T-helper 1 cell (primary cell): ENCODE measurements at regions not wholly inside any gene's neighbourhood (a gene's known extent, or its start where the extent isn't known, plus 50 kb on each side); places are given as distances from the start of the nearest gene placed in this dataset.
"Not testable (repeated sequence)": the region's sequence is repeated elsewhere in the genome, so short reads cannot be mapped to it uniquely, and the experiment has no call there.

ENCODE experiments used
- DNase-seq, 5 donors: peaks; one replicate each; pipeline ENCODE4 v3.0.0-alpha.2; 2012 to 2020

- DNase-seq, result no peak
Measured at GRCh38 chr2:59770651-59771050, 782.8 kb downstream of the BCL11A start.

- no peak for DNase-seq
Measured at GRCh38 chr2:59761966-59762365, 791.5 kb downstream of the BCL11A start.

- no peak for DNase-seq
Measured at GRCh38 chr2:59756150-59756549, 797.3 kb downstream of the BCL11A start.

GRCh38 chr2:59754011-59754735 lies 799.3 kb downstream of the BCL11A start:
- no peak for DNase-seq

- DNase-seq, result no peak
Measured at GRCh38 chr2:59752512-59752911, 800.9 kb downstream of the BCL11A start.

- no peak for DNase-seq
Measured at GRCh38 chr2:59752071-59752470, 801.4 kb downstream of the BCL11A start.

- DNase-seq, result not testable (repeated sequence)
Measured at GRCh38 chr2:59751214-59751613, 802.2 kb downstream of the BCL11A start.

- no peak for DNase-seq
Measured at GRCh38 chr2:59746291-59746690, 807.2 kb downstream of the BCL11A start.

- no peak for DNase-seq
Measured at GRCh38 chr2:59745085-59745484, 808.4 kb downstream of the BCL11A start.

GRCh38 chr2:59744436-59744835 lies 809.0 kb downstream of the BCL11A start:
- no peak for DNase-seq

- DNase-seq, result no peak
Measured at GRCh38 chr2:59741840-59742239, 811.6 kb downstream of the BCL11A start.

- no peak for DNase-seq
Measured at GRCh38 chr2:59739166-59739565, 814.3 kb downstream of the BCL11A start.

- DNase-seq, result no peak
Measured at GRCh38 chr2:59737299-59737698, 816.2 kb downstream of the BCL11A start.

GRCh38 chr2:59734743-59735142 lies 818.7 kb downstream of the BCL11A start:
- DNase-seq, result no peak

GRCh38 chr2:59733970-59734369 lies 819.5 kb downstream of the BCL11A start:
- no peak for DNase-seq

- DNase-seq, result no peak
Measured at GRCh38 chr2:59733567-59733930, 819.9 kb downstream of the BCL11A start.

GRCh38 chr2:59732871-59733566 lies 820.4 kb downstream of the BCL11A start:
- DNase-seq, result no peak

GRCh38 chr2:59727121-59727590 lies 826.3 kb downstream of the BCL11A start:
- no peak for DNase-seq

GRCh38 chr2:59726228-59727120 lies 827.0 kb downstream of the BCL11A start:
- no peak for DNase-seq

- DNase-seq, result no peak
Measured at GRCh38 chr2:59724746-59725145, 828.7 kb downstream of the BCL11A start.

GRCh38 chr2:59720296-59720866 lies 833.1 kb downstream of the BCL11A start:
- DNase-seq, result no peak

GRCh38 chr2:59713577-59713976 lies 839.9 kb downstream of the BCL11A start:
- no peak for DNase-seq

- no peak for DNase-seq
Measured at GRCh38 chr2:59711121-59711520, 842.3 kb downstream of the BCL11A start.
